Fibroblast of peridontal ligament (primary cell): ENCODE measurements at regions not wholly inside any gene's neighbourhood (a gene's known extent, or its start where the extent isn't known, plus 50 kb on each side); places are given as distances from the start of the nearest gene placed in this dataset.
"Not testable (repeated sequence)": the region's sequence is repeated elsewhere in the genome, so short reads cannot be mapped to it uniquely, and the experiment has no call there.

Experiments
- DNase-seq: peaks from one replicate; pipeline ENCODE4 v3.0.0-alpha.2; 2010; ENCODE audit errors: extremely low read depth

GRCh38 chr10:8280946-8281345 lies 226.5 kb downstream of the GATA3 start:
- no peak for DNase-seq

GRCh38 chr10:8282340-8282739 lies 227.9 kb downstream of the GATA3 start:
- no peak for DNase-seq

- DNase-seq, result no peak
Measured at GRCh38 chr10:8283166-8283905, 228.8 kb downstream of the GATA3 start.

DNA sequence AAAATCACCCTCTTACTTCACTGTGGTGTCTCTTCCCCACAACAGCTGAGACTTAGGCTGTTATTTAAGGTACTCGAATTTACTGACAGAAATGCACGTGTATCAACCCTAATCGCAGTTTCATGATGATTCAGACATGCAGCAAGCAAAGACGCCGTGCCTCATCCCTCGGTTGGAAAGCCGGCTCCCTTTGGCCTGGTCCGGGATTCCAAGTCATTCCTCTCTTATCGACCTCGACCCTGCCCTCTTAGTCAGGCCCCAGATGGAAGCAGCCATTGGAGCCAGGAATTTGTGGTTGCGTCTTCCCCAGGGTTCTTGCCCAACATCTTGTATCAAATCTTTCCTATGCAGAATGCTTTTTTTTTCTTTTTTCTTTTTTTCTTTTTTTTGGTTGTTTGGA lies 229.5 kb downstream of the GATA3 start:
- no peak for DNase-seq

GRCh38 chr10:8285970-8286369 lies 231.5 kb downstream of the GATA3 start:
- not testable (repeated sequence) for DNase-seq

GRCh38 chr10:8288600-8288999 lies 234.1 kb downstream of the GATA3 start:
- no peak for DNase-seq

DNA sequence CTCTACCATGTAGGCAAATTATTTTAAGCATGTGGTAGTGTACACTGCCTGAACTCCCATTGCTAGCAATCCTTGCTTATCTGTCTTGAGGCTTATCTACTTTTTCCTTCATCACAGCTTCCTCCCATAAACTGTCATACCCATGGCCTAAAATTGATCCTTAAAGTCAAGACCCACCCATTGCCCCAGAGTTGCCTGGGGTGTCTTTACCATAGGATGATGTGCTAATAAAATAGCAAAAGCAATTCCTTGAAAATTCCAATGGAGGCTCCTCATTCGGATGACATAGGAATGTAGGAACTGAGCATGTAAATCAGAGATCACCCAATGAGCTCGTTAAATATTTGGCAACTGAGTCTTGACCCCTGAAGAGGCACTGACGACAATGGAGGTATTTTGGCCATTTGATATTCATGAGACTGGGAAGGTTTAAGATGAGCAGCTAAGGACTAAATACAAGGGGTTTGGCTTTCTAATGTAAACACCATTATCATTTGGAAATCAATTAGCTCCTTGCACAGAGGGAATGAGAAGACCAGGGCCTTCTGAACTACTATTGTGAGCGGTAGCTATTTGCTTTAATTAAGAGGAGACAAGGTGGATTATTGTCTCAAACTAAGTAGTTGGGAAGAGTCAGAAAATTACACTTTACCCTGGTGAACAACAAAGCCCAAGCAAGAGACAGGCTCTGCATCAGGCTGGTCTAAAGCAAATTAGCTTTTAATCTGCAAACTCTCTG lies 234.9 kb downstream of the GATA3 start:
- no peak for DNase-seq

DNA sequence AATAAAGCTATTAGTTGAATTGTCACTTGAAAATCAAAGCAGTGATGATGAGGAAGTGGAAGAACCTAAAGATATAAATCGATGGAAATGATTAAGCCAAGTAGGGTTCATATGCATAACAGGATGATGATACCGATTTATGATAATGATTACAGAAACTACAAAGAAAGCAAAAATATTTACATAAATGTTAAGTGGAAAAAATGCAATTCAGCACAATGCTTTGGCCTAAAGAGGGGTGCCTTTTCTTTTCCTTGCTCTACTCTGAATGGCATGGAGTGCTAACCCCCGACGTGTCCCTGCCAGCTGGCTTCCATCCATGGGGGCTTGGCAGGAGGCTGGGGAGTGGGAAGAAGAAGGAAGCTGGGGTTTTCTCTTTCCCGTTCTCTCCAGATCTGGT lies 240.3 kb downstream of the GATA3 start:
- no peak for DNase-seq

DNA sequence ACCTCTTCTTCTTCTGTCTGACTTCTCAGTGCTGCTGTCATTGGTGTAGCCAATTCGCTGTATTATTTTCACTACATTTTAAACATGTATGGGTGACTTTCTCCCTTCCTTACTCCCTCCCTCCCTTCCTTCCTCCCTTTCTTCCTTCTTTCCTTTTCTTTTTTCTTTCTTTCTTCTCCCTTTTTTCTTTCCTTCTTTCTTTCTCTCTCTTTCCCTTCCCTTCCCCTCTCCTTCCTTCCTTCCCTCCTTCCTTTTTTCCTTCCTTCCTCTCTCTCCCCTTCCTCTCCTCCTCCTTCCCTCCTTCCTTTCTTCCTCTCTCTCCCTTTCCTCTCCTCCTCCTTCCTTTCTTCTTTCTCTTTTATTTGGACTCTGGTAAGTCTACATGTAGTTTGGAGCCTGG lies 240.8 kb downstream of the GATA3 start:
- no peak for DNase-seq

- no peak for DNase-seq
Measured at GRCh38 chr10:8296090-8296733, 241.7 kb downstream of the GATA3 start.

GRCh38 chr10:8296734-8297101 lies 242.2 kb downstream of the GATA3 start:
- DNase-seq, result no peak

DNA sequence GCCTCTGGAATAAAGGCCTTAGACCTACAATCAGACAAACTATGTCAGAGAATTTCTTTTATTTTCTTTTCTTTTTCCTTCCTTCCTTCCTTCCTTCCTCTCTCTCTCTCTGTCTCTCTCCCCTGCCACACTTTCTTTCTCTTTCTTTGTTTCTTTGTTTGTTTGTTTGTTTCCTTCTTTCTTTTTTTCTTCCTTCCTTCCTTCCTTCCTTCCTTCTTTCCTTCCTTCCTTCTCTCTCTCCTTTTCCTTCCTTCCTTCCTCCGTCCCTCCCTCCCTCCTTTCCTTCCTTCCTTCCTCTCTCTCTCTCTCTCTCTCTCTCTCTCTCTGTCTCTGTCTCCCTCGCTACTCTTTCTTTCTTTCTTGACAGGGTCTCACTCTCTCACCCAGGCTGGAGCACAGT lies 242.6 kb downstream of the GATA3 start:
- no peak for DNase-seq

- no peak for DNase-seq
Measured at GRCh38 chr10:8297959-8298358, 243.5 kb downstream of the GATA3 start.

DNA sequence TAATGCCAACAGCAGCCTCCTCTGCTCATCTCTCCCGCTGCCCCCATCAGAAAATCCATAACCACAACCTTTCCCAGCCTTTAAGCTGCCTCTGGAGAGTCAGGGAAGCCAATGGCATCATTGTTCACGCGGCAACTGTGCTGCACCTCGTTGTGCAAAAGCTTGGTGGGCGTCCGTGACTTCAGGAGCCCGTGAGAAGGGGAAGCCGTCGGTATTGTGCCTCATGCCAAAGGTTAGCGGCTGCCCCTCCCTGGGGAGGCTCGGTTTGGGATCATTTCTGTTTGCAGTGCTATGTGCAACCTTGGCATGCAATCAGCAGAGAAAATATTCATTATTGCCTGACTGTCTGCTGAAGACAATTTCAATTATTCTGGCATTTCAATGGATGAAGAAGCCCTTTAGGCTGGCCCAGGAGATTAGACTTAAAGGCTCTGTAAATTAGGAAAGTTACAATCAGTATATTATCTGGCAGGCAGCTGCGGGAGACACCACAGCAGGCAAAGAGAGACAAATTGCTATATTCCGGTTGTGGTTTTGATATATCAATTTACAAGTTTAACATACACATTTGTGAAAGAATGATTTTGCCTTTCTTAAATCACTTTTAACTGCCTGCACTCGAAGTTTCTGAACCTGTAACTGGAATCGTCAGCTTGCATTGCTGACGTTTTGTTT lies 244.5 kb downstream of the GATA3 start:
- no peak for DNase-seq

- no peak for DNase-seq
Measured at GRCh38 chr10:8300925-8301324, 246.4 kb downstream of the GATA3 start.

- no peak for DNase-seq
Measured at GRCh38 chr10:8301333-8301732, 246.8 kb downstream of the GATA3 start.

DNA sequence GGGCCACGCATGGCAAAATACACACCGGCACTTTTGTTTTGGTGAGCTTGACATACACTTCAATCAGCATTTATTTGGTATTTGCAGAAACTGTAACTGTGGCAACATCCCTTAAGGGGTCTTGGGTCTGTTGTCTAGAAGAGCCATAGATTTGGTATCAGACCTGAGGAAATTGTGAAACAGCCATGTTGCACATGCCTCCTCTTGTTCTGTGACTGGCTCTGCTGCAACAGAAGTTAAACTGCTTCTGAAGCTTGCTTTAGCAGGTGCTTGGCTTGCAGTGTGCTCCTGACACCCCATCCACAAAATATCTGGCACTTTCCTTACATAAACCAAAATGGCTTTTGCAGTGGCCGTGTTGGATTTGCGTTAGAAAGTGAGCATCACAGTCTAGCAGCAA lies 247.3 kb downstream of the GATA3 start:
- DNase-seq, result no peak

GRCh38 chr10:8302565-8302964 lies 248.1 kb downstream of the GATA3 start:
- DNase-seq, result no peak

DNA sequence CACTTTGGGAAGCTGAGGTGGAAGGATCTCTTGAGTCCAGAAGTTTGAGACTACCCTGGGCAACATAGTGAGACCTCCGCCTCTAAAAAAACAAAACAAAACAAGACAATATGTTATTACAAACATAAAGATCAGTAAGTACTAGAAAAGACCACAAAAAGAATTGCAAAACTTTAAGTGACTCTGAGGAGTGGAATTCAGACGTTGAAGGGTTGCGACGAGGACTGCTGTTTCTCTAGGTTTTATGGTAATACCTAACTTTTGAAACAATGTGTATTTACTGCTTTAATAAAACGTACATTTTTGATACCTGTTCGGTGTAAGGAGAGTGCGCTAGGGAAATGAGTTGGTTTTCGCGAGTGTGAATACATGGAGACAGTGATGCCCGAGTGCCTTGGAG lies 250.4 kb downstream of the GATA3 start:
- DNase-seq, result no peak

GRCh38 chr10:8305876-8306652 lies 251.6 kb downstream of the GATA3 start:
- DNase-seq, result no peak

- no peak for DNase-seq
Measured at GRCh38 chr10:8306685-8307364, 252.3 kb downstream of the GATA3 start.
